ENCODE measurements at regions not wholly inside any gene's neighbourhood (a gene's known extent, or its start where the extent isn't known, plus 50 kb on each side); places are given as distances from the start of the nearest gene placed in this dataset.

GRCh38 chr12:42976620-42977019 is 387.1 kb upstream of the PRICKLE1 start:
- no peak for TF ChIP-seq POLR2AphosphoS5 (IDR thresholded peaks at IDR 0.05)
- no peak for TF ChIP-seq CTCF (IDR thresholded peaks at IDR 0.05; ENCODE audit: poor library complexity, severe bottlenecking)
- no peak for TF ChIP-seq EP300 (conservative IDR thresholded peaks at IDR 0.05; ENCODE audit: poor library complexity, severe bottlenecking)
- no peak for TF ChIP-seq EZH2 (IDR thresholded peaks at IDR 0.05; ENCODE audit: borderline replicate concordance, insufficient read depth, low read length, poor library complexity, severe bottlenecking)
- no peak for TF ChIP-seq RAD21 (conservative IDR thresholded peaks at IDR 0.05)
